Stomach (tissue), 8 donors: ENCODE measurements at regions not wholly inside any gene's neighbourhood (a gene's known extent, or its start where the extent isn't known, plus 50 kb on each side); places are given as distances from the start of the nearest gene placed in this dataset.

Experiments used
- DNase-seq, 2 donors: peaks; one replicate each; pipeline versions ENCODE4 v3.0.0 to v3.0.0-alpha.2; 2013 to 2019
- H3K27ac ChIP-seq, 5 donors: fragments of 200-600 bp in 4 of 5; sonication (generic) in 4 of 5; one replicate each; pipeline ENCODE4 v1.5.1; 2013 to 2019; ENCODE audit warnings: mild to moderate bottlenecking in 1 of 5, moderate library complexity in 1 of 5
- H3K27me3 ChIP-seq, 3 donors: fragments of 200-600 bp; sonication (generic); one replicate each; pipeline ENCODE4 v1.5.1; 2017 to 2019; ENCODE audit warnings: mixed run types in 1 of 3
- H3K36me3 ChIP-seq, 4 donors: fragments of 200-600 bp; sonication (generic); 1 replicate in 3 of 4; 2 replicates in 1 of 4; pipeline ENCODE4 v1.5.1; 2016 to 2019
- H3K4me1 ChIP-seq, 4 donors: fragments of 200-600 bp; sonication (generic); one replicate each; pipeline ENCODE4 v1.5.1; 2016 to 2019
- H3K4me3 ChIP-seq, 4 donors: fragments of 200-600 bp; sonication (generic) in 3 of 4; one replicate each; pipeline ENCODE4 v1.5.1; 2016 to 2019; ENCODE audit warnings: mild to moderate bottlenecking in 1 of 4
- H3K9me3 ChIP-seq, 4 donors: fragments of 200-600 bp; sonication (generic); one replicate each; pipeline ENCODE4 v1.5.1; 2016 to 2019
- CTCF ChIP-seq, 7 experiments: fragments of 450-650 bp in 4 of 7; fragments of 200-600 bp in 3 of 7; sonication (generic) in 3 of 7; IDR thresholded peaks; one replicate each; pipeline ENCODE4 v1.5.1; 2016 to 2019; ENCODE audit warnings: antibody characterized with exemption in 7 of 7, control low read depth in 2 of 7, mild to moderate bottlenecking in 1 of 7
- EP300 ChIP-seq: sonication (generic); formaldehyde crosslinking; IDR thresholded peaks from one replicate; pipeline ENCODE4 v1.6.1; 2017; ENCODE audit warnings: antibody characterized with exemption
- POLR2A ChIP-seq, 4 donors: fragments of 450-650 bp; IDR thresholded peaks; one replicate each; pipeline ENCODE4 v1.6.1; 2016; ENCODE audit warnings: antibody characterized with exemption in 4 of 4, control low read depth in 2 of 4, mild to moderate bottlenecking in 1 of 4, moderate library complexity in 1 of 4
- POLR2AphosphoS5 ChIP-seq, 3 donors: sonication (generic); formaldehyde crosslinking; IDR thresholded peaks; one replicate each; pipeline ENCODE4 v1.6.1; 2016; ENCODE audit warnings: antibody characterized with exemption in 3 of 3
- WGBS, 5 donors: extraction: QIAGEN DNeasy Blood & Tissue Kit in 3 of 5; methylation state at CpG; one replicate each; pipeline versions ENCODE4 v1.1.5 to v1.1.7; 2013 to 2018; 5-methylcytosine and 5-hydroxymethylcytosine counted together
- intact Hi-C: fragments of 100-400 bp; cut with DNase I; formaldehyde crosslinking; loops from one replicate; pipeline ENCODE4 v1.15.1; 2023; ENCODE audit warnings: low total_unique reads
- donor health status: healthy with polysubstance abuse.
- donor health status: Bipolar disorder and iron deficiency.
- donor health status: healthy.

GRCh38 chr20:48196001-48196400, 410.7 kb upstream of the SULF2 start:
- 46 to 65% (median 60%) methylated on average over 5 of the region's 5 CpGs for WGBS, 5 donors
- Histone ChIP-seq H3K27me3 (peaks cover 0 to 8% (median 0%) of the 10 kb centered on the region in 3 donors), H3K27ac (no peak overlapping the region), H3K4me3 (no peak overlapping the region), H3K4me1 (no peaks in the 10 kb centered on the region), H3K9me3 (no peaks in the 10 kb centered on the region), H3K36me3 (no peaks in the 10 kb centered on the region)
- TF ChIP-seq EP300 (no peak), POLR2A (IDR thresholded peaks at IDR 0.05) (no peak), POLR2AphosphoS5 (IDR thresholded peaks at IDR 0.05) (no peak)
- intact Hi-C loops, result no loop called here
- DNase-seq, result no peak

GRCh38 chr20:48195121-48195870, 410.0 kb upstream of the SULF2 start:
- TF ChIP-seq EP300 (no peak), POLR2AphosphoS5 (IDR thresholded peaks at IDR 0.05) (no peak)
- no peak for DNase-seq
- 85 to 93% (median 89%) methylated on average over 9 of the region's 9 CpGs for WGBS, 5 donors
- Histone ChIP-seq H3K4me3 (no peak overlapping the region), H3K4me1 (no peaks in the 10 kb centered on the region), H3K36me3 (no peaks in the 10 kb centered on the region), H3K27ac (no peak overlapping the region), H3K9me3 (no peaks in the 10 kb centered on the region), H3K27me3 (peaks cover 0 to 8% (median 0%) of the 10 kb centered on the region in 3 donors)
- intact Hi-C loops, result no loop called here

- Histone ChIP-seq H3K4me1 (no peaks in the 10 kb centered on the region), H3K27ac (no peak overlapping the region), H3K36me3 (no peaks in the 10 kb centered on the region), H3K9me3 (no peaks in the 10 kb centered on the region), H3K27me3 (peaks cover 0 to 8% (median 0%) of the 10 kb centered on the region in 3 donors), H3K4me3 (no peak overlapping the region)
- intact Hi-C loops, result no loop called here
- peak in 1 of 2 donors; percentile 46 for DNase-seq
- WGBS, 5 donors, result 83 to 93% (median 90%) methylated on average over 15 to 17 of the region's 17 CpGs
- TF ChIP-seq EP300 (no peak), CTCF (IDR thresholded peaks at IDR 0.05) (no peak), POLR2A (IDR thresholded peaks at IDR 0.05) (no peak), POLR2AphosphoS5 (IDR thresholded peaks at IDR 0.05) (no peak)
These were observed 409.3 kb upstream of the SULF2 start for GRCh38 chr20:48194583-48194982.

GRCh38 chr20:48193627-48194425, 408.5 kb upstream of the SULF2 start:
- intact Hi-C loops, result no loop called here
- no peaks in the 10 kb centered on the region for H3K9me3 ChIP-seq
- TF ChIP-seq POLR2AphosphoS5 (IDR thresholded peaks at IDR 0.05) (no peak), CTCF (IDR thresholded peaks at IDR 0.05) (no peak), POLR2A (IDR thresholded peaks at IDR 0.05) (no peak), EP300 (no peak)
- H3K27me3 ChIP-seq, result peaks cover 0 to 8% (median 0%) of the 10 kb centered on the region in 3 donors
- no peak overlapping the region for H3K27ac ChIP-seq
- no peaks in the 10 kb centered on the region for H3K36me3 ChIP-seq
- no peaks in the 10 kb centered on the region for H3K4me1 ChIP-seq
- H3K4me3 ChIP-seq, result no peak overlapping the region
- WGBS, 5 donors, result 68 to 85% (median 73%) methylated on average over 10 to 11 of the region's 11 CpGs
- no peak for DNase-seq

- 69 to 80% (median 74%) methylated on average over 11 to 12 of the region's 12 CpGs for WGBS, 5 donors
- Histone ChIP-seq H3K27ac (no peak overlapping the region), H3K36me3 (no peaks in the 10 kb centered on the region), H3K9me3 (no peaks in the 10 kb centered on the region), H3K4me3 (no peak overlapping the region), H3K4me1 (no peaks in the 10 kb centered on the region), H3K27me3 (no peaks in the 10 kb centered on the region)
- DNase-seq, result no peak
- TF ChIP-seq POLR2A (IDR thresholded peaks at IDR 0.05) (no peak), CTCF (IDR thresholded peaks at IDR 0.05) (no peak), POLR2AphosphoS5 (IDR thresholded peaks at IDR 0.05) (no peak), EP300 (no peak)
- intact Hi-C loops, result no loop called here
These were observed 406.8 kb upstream of the SULF2 start for GRCh38 chr20:48192109-48192508.
